Esophagus muscularis mucosa (tissue), 4 donors: ENCODE measurements at regions not wholly inside any gene's neighbourhood (a gene's known extent, or its start where the extent isn't known, plus 50 kb on each side); places are given as distances from the start of the nearest gene placed in this dataset.
"Not testable (repeated sequence)": the region's sequence is repeated elsewhere in the genome, so short reads cannot be mapped to it uniquely, and the experiment has no call there.

ENCODE experiments used
- DNase-seq: peaks from one replicate; pipeline ENCODE4 v3.0.0-alpha.2; 2017; ENCODE audit errors: extremely low spot score
- H3K27ac ChIP-seq, 4 donors: fragments of 200-600 bp; sonication (generic); replicated peaks in 1 of 4; 1 replicate in 3 of 4; 2 replicates in 1 of 4; pipeline ENCODE4 v1.5.1; 2016 to 2019; ENCODE audit warnings: mild to moderate bottlenecking in 1 of 4
- H3K27me3 ChIP-seq, 4 donors: fragments of 200-600 bp; sonication (generic); one replicate each; pipeline versions ENCODE4 v1.5.1 to v1.6.0; 2016 to 2019
- H3K36me3 ChIP-seq, 4 donors: fragments of 200-600 bp; sonication (generic); one replicate each; pipeline ENCODE4 v1.5.1; 2016 to 2019
- H3K4me1 ChIP-seq, 4 donors: fragments of 200-600 bp; sonication (generic); one replicate each; pipeline ENCODE4 v1.5.1; 2016 to 2019
- H3K4me3 ChIP-seq, 4 donors: fragments of 200-600 bp; sonication (generic); 1 replicate in 2 of 4; 2 replicates in 2 of 4; pipeline ENCODE4 v1.5.1; 2016 to 2019; ENCODE audit warnings: mild to moderate bottlenecking in 4 of 4, moderate library complexity in 1 of 4
- H3K9me3 ChIP-seq, 4 donors: fragments of 200-600 bp; sonication (generic); 1 replicate in 3 of 4; 2 replicates in 1 of 4; pipeline ENCODE4 v1.5.1; 2016 to 2019
- EP300 ChIP-seq: sonication (generic); formaldehyde crosslinking; IDR thresholded peaks from one replicate; pipeline ENCODE4 v1.6.1; 2017; ENCODE audit warnings: antibody characterized with exemption
- POLR2A ChIP-seq: fragments of 450-650 bp; IDR thresholded peaks from one replicate; pipeline ENCODE4 v1.6.1; 2017; ENCODE audit warnings: antibody characterized with exemption, moderate library complexity, mild to moderate bottlenecking, low read depth
- POLR2AphosphoS5 ChIP-seq, 2 donors: sonication (generic); formaldehyde crosslinking; IDR thresholded peaks; one replicate each; pipeline ENCODE4 v1.6.1; 2017; ENCODE audit warnings: antibody characterized with exemption in 2 of 2
- WGBS: methylation state at CpG from one replicate; pipeline ENCODE4 v1.1.5; 2018; 5-methylcytosine and 5-hydroxymethylcytosine counted together
- intact Hi-C: fragments of 100-400 bp; cut with DNase I; formaldehyde crosslinking; loops from one replicate; pipeline ENCODE4 v1.15.1; 2023
- TF ChIP-seq, protein P1 (sequence below), 3 experiments: fragments of 200-600 bp in 2 of 3; fragments of 450-650 bp in 1 of 3; sonication (generic) in 2 of 3; IDR thresholded peaks; one replicate each; pipeline ENCODE4 v1.5.1; 2017 to 2019; ENCODE audit warnings: antibody characterized with exemption in 3 of 3, mild to moderate bottlenecking in 2 of 3, moderate library complexity in 1 of 3

DNA sequence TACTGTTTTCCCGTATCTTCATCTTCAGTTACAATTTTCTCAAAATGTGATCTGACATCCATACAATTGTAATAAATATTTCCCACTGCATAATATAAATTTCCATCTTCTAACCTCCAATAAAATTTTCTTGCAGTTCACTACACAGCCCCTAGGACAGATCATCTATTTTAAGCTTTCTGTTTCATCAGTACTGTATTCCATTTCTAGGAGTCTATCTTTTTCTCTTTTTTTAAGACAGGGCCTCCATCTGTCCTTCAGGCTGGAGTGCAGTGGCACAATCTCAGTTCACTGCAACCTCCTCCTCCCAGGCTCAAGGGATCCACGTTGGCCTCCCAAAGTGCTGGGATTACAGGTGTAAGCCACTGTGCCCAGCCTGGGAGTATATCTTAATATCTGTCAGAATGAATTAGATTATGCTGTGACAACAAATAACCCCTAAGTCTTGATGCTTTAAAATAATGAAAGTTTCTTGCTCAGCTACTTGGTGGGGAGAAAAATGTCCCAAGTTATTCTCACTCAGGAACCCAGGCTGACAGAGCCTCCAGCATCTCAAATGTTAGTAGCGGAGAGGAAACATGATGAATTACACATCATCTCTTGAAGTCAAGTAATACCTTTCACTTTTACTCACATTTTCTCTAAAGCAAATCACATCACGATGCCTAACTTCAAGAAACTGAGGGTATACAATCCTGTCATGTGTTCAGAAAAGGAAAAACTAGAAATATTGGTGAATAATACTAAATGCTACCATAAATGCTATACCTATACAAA is 92.2 kb downstream of the BUD13 start:
- Histone ChIP-seq H3K27ac (no peak overlapping the region), H3K36me3 (no peaks in the 10 kb centered on the region), H3K4me3 (no peak overlapping the region), H3K9me3 (peaks cover 0 to 10% (median 6%) of the 10 kb centered on the region in 4 donors), H3K4me1 (no peaks in the 10 kb centered on the region), H3K27me3 (peaks cover 0 to under 1% (median 0%) of the 10 kb centered on the region in 4 donors)
- 73% methylated on average over 4 of the region's 4 CpGs for WGBS
- TF ChIP-seq, protein P1, sequence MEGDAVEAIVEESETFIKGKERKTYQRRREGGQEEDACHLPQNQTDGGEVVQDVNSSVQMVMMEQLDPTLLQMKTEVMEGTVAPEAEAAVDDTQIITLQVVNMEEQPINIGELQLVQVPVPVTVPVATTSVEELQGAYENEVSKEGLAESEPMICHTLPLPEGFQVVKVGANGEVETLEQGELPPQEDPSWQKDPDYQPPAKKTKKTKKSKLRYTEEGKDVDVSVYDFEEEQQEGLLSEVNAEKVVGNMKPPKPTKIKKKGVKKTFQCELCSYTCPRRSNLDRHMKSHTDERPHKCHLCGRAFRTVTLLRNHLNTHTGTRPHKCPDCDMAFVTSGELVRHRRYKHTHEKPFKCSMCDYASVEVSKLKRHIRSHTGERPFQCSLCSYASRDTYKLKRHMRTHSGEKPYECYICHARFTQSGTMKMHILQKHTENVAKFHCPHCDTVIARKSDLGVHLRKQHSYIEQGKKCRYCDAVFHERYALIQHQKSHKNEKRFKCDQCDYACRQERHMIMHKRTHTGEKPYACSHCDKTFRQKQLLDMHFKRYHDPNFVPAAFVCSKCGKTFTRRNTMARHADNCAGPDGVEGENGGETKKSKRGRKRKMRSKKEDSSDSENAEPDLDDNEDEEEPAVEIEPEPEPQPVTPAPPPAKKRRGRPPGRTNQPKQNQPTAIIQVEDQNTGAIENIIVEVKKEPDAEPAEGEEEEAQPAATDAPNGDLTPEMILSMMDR (IDR thresholded peaks at IDR 0.05) = no peak
- TF ChIP-seq EP300 (no peak), POLR2A (no peak), POLR2AphosphoS5 (IDR thresholded peaks at IDR 0.05) (no peak)
- no peak for DNase-seq
- intact Hi-C loops = no loop called here

- TF ChIP-seq POLR2AphosphoS5 (IDR thresholded peaks at IDR 0.05) (no peak), POLR2A (no peak), EP300 (no peak)
- TF ChIP-seq, protein P1 (IDR thresholded peaks at IDR 0.05) = no peak
- intact Hi-C loops = no loop called here
- peaks cover 0 to 10% (median 7%) of the 10 kb centered on the region in 4 donors for H3K9me3 ChIP-seq
- no peaks in the 10 kb centered on the region for H3K4me1 ChIP-seq
- DNase-seq = no peak
- H3K36me3 ChIP-seq = no peaks in the 10 kb centered on the region
- H3K27me3 ChIP-seq = no peaks in the 10 kb centered on the region
- WGBS = 83% methylated on average over 2 of the region's 3 CpGs
- H3K4me3 ChIP-seq = no peak overlapping the region
- no peak overlapping the region for H3K27ac ChIP-seq
Observed at GRCh38 chr11:116678887-116679286, 93.9 kb downstream of the BUD13 start.

GRCh38 chr11:116667318-116667717 is 105.5 kb downstream of the BUD13 start:
- H3K27ac ChIP-seq, DNase-seq, intact Hi-C loops, H3K36me3 ChIP-seq, H3K4me1 ChIP-seq, H3K27me3 ChIP-seq, H3K4me3 ChIP-seq: not testable (repeated sequence)
- peaks cover 0 to 26% (median 22%) of the 10 kb centered on the region in 4 donors for H3K9me3 ChIP-seq
- WGBS = no CpG with 5 or more reads among the region's 1 CpG

- peaks cover 0 to 26% (median 22%) of the 10 kb centered on the region in 4 donors for H3K9me3 ChIP-seq
- H3K36me3 ChIP-seq, H3K27me3 ChIP-seq, H3K27ac ChIP-seq, DNase-seq, intact Hi-C loops, H3K4me3 ChIP-seq, H3K4me1 ChIP-seq: not testable (repeated sequence)
- 84% methylated on average over 8 of the region's 15 CpGs for WGBS
Observed at GRCh38 chr11:116666673-116667249, 106.0 kb downstream of the BUD13 start.

GRCh38 chr11:116665523-116665922 is 107.3 kb downstream of the BUD13 start:
- intact Hi-C loops = no loop called here
- DNase-seq = no peak
- H3K27ac ChIP-seq = no peak overlapping the region
- H3K27me3 ChIP-seq = peaks cover 0 to 16% (median 0%) of the 10 kb centered on the region in 4 donors
- H3K36me3 ChIP-seq = no peaks in the 10 kb centered on the region
- peaks cover 0 to 26% (median 20%) of the 10 kb centered on the region in 4 donors for H3K9me3 ChIP-seq
- no peaks in the 10 kb centered on the region for H3K4me1 ChIP-seq
- H3K4me3 ChIP-seq = no peak overlapping the region
- TF ChIP-seq EP300 (no peak), POLR2AphosphoS5 (IDR thresholded peaks at IDR 0.05) (no peak), POLR2A (no peak)
- TF ChIP-seq, protein P1 (IDR thresholded peaks at IDR 0.05) = no peak
